CD14-positive monocyte (primary cell): ENCODE measurements at regions not wholly inside any gene's neighbourhood (a gene's known extent, or its start where the extent isn't known, plus 50 kb on each side); places are given as distances from the start of the nearest gene placed in this dataset.

Source experiments
- DNase-seq, 3 donors: peaks; one replicate each; pipeline ENCODE4 v3.0.0-alpha.2; 2011 to 2022
- H2AFZ ChIP-seq: 2 replicates; pipeline ENCODE4 v1.6.0; 2012; ENCODE audit warnings: mild to moderate bottlenecking, low read depth, low read length, inconsistent platforms; ENCODE audit not compliant: insufficient read depth, poor library complexity, severe bottlenecking
- H3K27ac ChIP-seq, 2 donors: 1 replicate in 1 of 2; 2 replicates in 1 of 2; pipeline ENCODE4 v1.5.1; 2012 to 2013; ENCODE audit warnings: low read length in 2 of 2, control low read depth in 1 of 2, inconsistent platforms in 1 of 2, low read depth in 1 of 2, mild to moderate bottlenecking in 1 of 2
- H3K27me3 ChIP-seq, 2 donors: one replicate each; pipeline versions ENCODE4 v1.6.0 to v1.6.1; 2011 to 2013; ENCODE audit warnings: low read length in 2 of 2; ENCODE audit not compliant: control insufficient read depth in 2 of 2, insufficient read depth in 2 of 2
- H3K36me3 ChIP-seq, 2 donors: replicated peaks in 1 of 2; 1 replicate in 1 of 2; 2 replicates in 1 of 2; pipeline versions ENCODE4 v1.5.1 to v1.6.1; 2012 to 2013; ENCODE audit warnings: low read length in 2 of 2, control low read depth in 1 of 2, inconsistent platforms in 1 of 2, mild to moderate bottlenecking in 1 of 2; ENCODE audit not compliant: insufficient read depth in 2 of 2, control insufficient read depth in 1 of 2
- H3K4me1 ChIP-seq, 2 donors: 1 replicate in 1 of 2; 2 replicates in 1 of 2; pipeline versions ENCODE4 v1.5.1 to v1.6.1; 2012 to 2013; ENCODE audit warnings: low read length in 2 of 2, control low read depth in 1 of 2, inconsistent platforms in 1 of 2, mild to moderate bottlenecking in 1 of 2, moderate library complexity in 1 of 2; ENCODE audit not compliant: insufficient read depth in 2 of 2, control insufficient read depth in 1 of 2
- H3K4me2 ChIP-seq: replicated peaks from 2 replicates; pipeline ENCODE3; 2012; ENCODE audit warnings: low read length, moderate library complexity, mild to moderate bottlenecking; ENCODE audit not compliant: poor library complexity, severe bottlenecking; ENCODE audit errors: extremely low read depth
- H3K4me3 ChIP-seq, 3 experiments: fragments of 200-600 bp in 1 of 3; sonication (generic) in 1 of 3; replicated peaks in 1 of 3; 1 replicate in 2 of 3; 2 replicates in 1 of 3; pipeline ENCODE4 v1.5.1; 2011 to 2013; ENCODE audit warnings: low read length in 3 of 3, mild to moderate bottlenecking in 3 of 3, control low read depth in 2 of 3, low read depth in 2 of 3, inconsistent platforms in 1 of 3, moderate library complexity in 1 of 3
- H3K79me2 ChIP-seq: 2 replicates; pipeline ENCODE4 v1.6.0; 2012; ENCODE audit warnings: mild to moderate bottlenecking, control low read depth, inconsistent platforms, low read length, moderate library complexity; ENCODE audit not compliant: insufficient read depth
- H3K9ac ChIP-seq: 2 replicates; pipeline ENCODE4 v1.6.0; 2017; ENCODE audit warnings: low read length, mild to moderate bottlenecking; ENCODE audit not compliant: insufficient read depth, poor library complexity, severe bottlenecking
- H3K9me3 ChIP-seq, 2 donors: replicated peaks in 1 of 2; 1 replicate in 1 of 2; 2 replicates in 1 of 2; pipeline versions ENCODE4 v1.5.1 to v1.6.1; 2012 to 2013; ENCODE audit warnings: low read length in 2 of 2, control low read depth in 1 of 2; ENCODE audit not compliant: control insufficient read depth in 1 of 2, insufficient read depth in 1 of 2
- H4K20me1 ChIP-seq: 2 replicates; pipeline ENCODE4 v1.6.0; 2012; ENCODE audit warnings: mild to moderate bottlenecking, low read length, control low read depth, moderate library complexity; ENCODE audit not compliant: insufficient read depth
- H3K27ac Mint-ChIP-seq, 7 donors: one replicate each; pipeline ENCODE4 v1.8.0; 2020; ENCODE audit warnings: mild to moderate bottlenecking in 7 of 7, mixed read lengths in 7 of 7, moderate library complexity in 6 of 7, inconsistent platforms in 2 of 7
- H3K27me3 Mint-ChIP-seq, 3 donors: one replicate each; pipeline ENCODE4 v1.8.0; 2021 to 2022; ENCODE audit warnings: low read depth in 3 of 3, mild to moderate bottlenecking in 3 of 3, mixed read lengths in 3 of 3, moderate library complexity in 3 of 3, inconsistent platforms in 1 of 3
- H3K36me3 Mint-ChIP-seq, 2 donors: one replicate each; pipeline ENCODE4 v1.8.0; 2020; ENCODE audit warnings: mixed read lengths in 2 of 2, inconsistent platforms in 1 of 2, mild to moderate bottlenecking in 1 of 2
- H3K4me1 Mint-ChIP-seq: one replicate; pipeline ENCODE4 v1.8.0; 2020; ENCODE audit warnings: mild to moderate bottlenecking, mixed read lengths
- H3K4me3 Mint-ChIP-seq, 2 donors: one replicate each; pipeline ENCODE4 v1.8.0; 2020; ENCODE audit warnings: mild to moderate bottlenecking in 2 of 2, mixed read lengths in 2 of 2, moderate library complexity in 1 of 2
- H3K9me3 Mint-ChIP-seq, 7 donors: one replicate each; pipeline ENCODE4 v1.8.0; 2020 to 2022; ENCODE audit warnings: mixed read lengths in 7 of 7, mild to moderate bottlenecking in 6 of 7, moderate library complexity in 6 of 7, inconsistent platforms in 2 of 7
- WGBS: methylation state at CpG from one replicate; pipeline ENCODE4 v1.1.5; 2013; ENCODE audit warnings: missing lambda C conversion rate; ENCODE audit not compliant: insufficient coverage; 5-methylcytosine and 5-hydroxymethylcytosine counted together
- intact Hi-C, 2 donors: fragments of 100-400 bp; cut with micrococcal nuclease; formaldehyde crosslinking; loops; one replicate each; pipeline versions ENCODE4 v1.15.0 to v1.15.1; 2023
- TF ChIP-seq, protein P1 (sequence below): fragments of 200-600 bp; IDR thresholded peaks from one replicate; pipeline ENCODE4 v1.8.0; 2022; ENCODE audit warnings: antibody characterized with exemption, mild to moderate bottlenecking

DNA sequence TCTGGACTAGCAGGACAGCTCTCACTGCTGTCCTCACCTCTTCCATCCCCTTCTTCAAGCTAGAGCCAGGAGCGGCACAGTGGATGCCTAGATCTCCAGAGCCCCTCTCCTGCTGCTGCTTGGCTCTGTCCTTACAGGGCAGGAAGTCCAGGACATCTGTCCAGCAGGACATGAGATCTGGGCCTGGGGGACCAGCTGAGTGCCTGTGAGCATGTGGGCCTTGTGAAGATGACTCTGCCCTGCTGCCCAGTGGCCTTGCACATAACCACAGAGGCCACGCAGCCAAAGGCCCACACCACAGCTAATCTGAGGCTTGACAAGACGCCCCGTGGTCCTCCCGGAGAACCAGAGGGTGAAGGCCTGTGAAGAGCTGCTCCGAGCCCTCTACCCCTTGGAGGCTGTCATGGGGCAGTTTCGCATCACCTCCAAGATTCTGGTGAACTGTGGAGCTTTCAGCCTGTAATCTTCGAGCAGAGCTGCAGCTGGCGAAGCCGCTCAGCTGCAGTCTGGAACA, 516.7 kb upstream of the HS6ST1 start:
- H3K79me2 ChIP-seq: no peaks in the 10 kb centered on the region
- no peak overlapping the region for H3K4me2 ChIP-seq
- Mint-ChIP-seq H3K4me3 (no peak overlapping the region), H3K4me1 (no peaks in the 10 kb centered on the region), H3K36me3 (no peaks in the 10 kb centered on the region), H3K27ac (no peak overlapping the region), H3K9me3 (peaks cover 0 to 6% (median 3%) of the 10 kb centered on the region in 7 donors), H3K27me3 (peaks cover 4 to 8% (median 8%) of the 10 kb centered on the region in 3 donors)
- no peaks in the 10 kb centered on the region for H3K4me1 ChIP-seq
- H4K20me1 ChIP-seq: no peaks in the 10 kb centered on the region
- no peak overlapping the region for H3K4me3 ChIP-seq
- TF ChIP-seq, protein P1, sequence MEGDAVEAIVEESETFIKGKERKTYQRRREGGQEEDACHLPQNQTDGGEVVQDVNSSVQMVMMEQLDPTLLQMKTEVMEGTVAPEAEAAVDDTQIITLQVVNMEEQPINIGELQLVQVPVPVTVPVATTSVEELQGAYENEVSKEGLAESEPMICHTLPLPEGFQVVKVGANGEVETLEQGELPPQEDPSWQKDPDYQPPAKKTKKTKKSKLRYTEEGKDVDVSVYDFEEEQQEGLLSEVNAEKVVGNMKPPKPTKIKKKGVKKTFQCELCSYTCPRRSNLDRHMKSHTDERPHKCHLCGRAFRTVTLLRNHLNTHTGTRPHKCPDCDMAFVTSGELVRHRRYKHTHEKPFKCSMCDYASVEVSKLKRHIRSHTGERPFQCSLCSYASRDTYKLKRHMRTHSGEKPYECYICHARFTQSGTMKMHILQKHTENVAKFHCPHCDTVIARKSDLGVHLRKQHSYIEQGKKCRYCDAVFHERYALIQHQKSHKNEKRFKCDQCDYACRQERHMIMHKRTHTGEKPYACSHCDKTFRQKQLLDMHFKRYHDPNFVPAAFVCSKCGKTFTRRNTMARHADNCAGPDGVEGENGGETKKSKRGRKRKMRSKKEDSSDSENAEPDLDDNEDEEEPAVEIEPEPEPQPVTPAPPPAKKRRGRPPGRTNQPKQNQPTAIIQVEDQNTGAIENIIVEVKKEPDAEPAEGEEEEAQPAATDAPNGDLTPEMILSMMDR: no peak
- H2AFZ ChIP-seq: no peak overlapping the region
- intact Hi-C loops: no loop called here
- 97% methylated on average over 7 of the region's 10 CpGs for WGBS
- no peaks in the 10 kb centered on the region for H3K27me3 ChIP-seq
- H3K27ac ChIP-seq: no peak overlapping the region
- H3K9me3 ChIP-seq: no peaks in the 10 kb centered on the region
- no peaks in the 10 kb centered on the region for H3K36me3 ChIP-seq
- no peak for DNase-seq
- no peak overlapping the region for H3K9ac ChIP-seq

DNA sequence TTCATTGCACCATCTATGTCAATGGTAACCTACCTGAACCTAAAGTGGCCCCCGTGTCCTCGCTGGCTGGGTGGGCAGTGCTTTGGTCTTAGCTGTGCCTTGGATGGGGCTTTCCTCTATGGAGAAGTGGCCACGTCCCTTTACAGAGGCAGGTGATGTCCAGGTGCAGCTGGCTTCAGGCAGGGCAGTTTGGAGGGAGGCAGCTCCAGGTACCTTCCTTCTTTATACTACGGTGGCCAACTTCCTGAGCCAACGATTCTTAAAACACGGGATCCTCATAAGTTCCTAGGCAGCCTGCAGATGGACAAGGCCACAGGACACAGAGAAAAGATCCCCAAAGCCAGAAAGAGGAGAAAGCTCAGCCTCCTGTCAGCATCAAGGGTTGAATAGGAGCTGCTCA, 517.3 kb upstream of the HS6ST1 start:
- Histone ChIP-seq H3K4me3 (no peak overlapping the region), H3K27me3 (no peaks in the 10 kb centered on the region), H3K9me3 (no peaks in the 10 kb centered on the region), H3K79me2 (no peaks in the 10 kb centered on the region), H3K4me2 (no peak overlapping the region), H4K20me1 (no peaks in the 10 kb centered on the region), H3K27ac (no peak overlapping the region), H3K36me3 (no peaks in the 10 kb centered on the region), H3K4me1 (no peaks in the 10 kb centered on the region), H2AFZ (no peak overlapping the region), H3K9ac (no peak overlapping the region)
- 93% methylated on average over 3 of the region's 6 CpGs for WGBS
- Mint-ChIP-seq H3K9me3 (peaks cover 0 to 6% (median 3%) of the 10 kb centered on the region in 7 donors), H3K4me1 (no peaks in the 10 kb centered on the region), H3K27ac (no peak overlapping the region), H3K27me3 (peaks cover 4 to 8% (median 8%) of the 10 kb centered on the region in 3 donors), H3K36me3 (no peaks in the 10 kb centered on the region), H3K4me3 (no peak overlapping the region)
- DNase-seq: no peak
- TF ChIP-seq, protein P1: no peak
- intact Hi-C loops: no loop called here
